ENCODE measurements at regions not wholly inside any gene's neighbourhood (a gene's known extent, or its start where the extent isn't known, plus 50 kb on each side); places are given as distances from the start of the nearest gene placed in this dataset.

GRCh38 chr20:40495956-40496355, 193.1 kb downstream of the MAFB start:
- in situ Hi-C loops (cut with HindIII; ENCODE audit: low sequenced_read_pairs) = no loop called here

- in situ Hi-C loops (cut with HindIII; ENCODE audit: low sequenced_read_pairs) = no loop called here
These were observed 194.8 kb downstream of the MAFB start for GRCh38 chr20:40494248-40494647.

GRCh38 chr20:40493549-40493948, 195.5 kb downstream of the MAFB start:
- in situ Hi-C loops (cut with HindIII; ENCODE audit: low sequenced_read_pairs) = no loop called here

GRCh38 chr20:40493071-40493470, 196.0 kb downstream of the MAFB start:
- in situ Hi-C loops (cut with HindIII; ENCODE audit: low sequenced_read_pairs) = no loop called here

- in situ Hi-C loops (cut with HindIII; ENCODE audit: low sequenced_read_pairs) = no loop called here
These were observed 197.9 kb downstream of the MAFB start for GRCh38 chr20:40491009-40491590.

- in situ Hi-C loops (cut with HindIII; ENCODE audit: low sequenced_read_pairs) = no loop called here
These were observed 199.2 kb downstream of the MAFB start for GRCh38 chr20:40489886-40490285.

- in situ Hi-C loops (cut with HindIII; ENCODE audit: low sequenced_read_pairs) = no loop called here
These were observed 200.6 kb downstream of the MAFB start for GRCh38 chr20:40488401-40488800.

- in situ Hi-C loops (cut with HindIII; ENCODE audit: low sequenced_read_pairs) = no loop called here
These were observed 202.7 kb downstream of the MAFB start for GRCh38 chr20:40486297-40486696.

- in situ Hi-C loops (cut with HindIII; ENCODE audit: low sequenced_read_pairs) = loop anchor here (5.0 kb wide), 1 partner anchor 95 kb away; no protein-coding TSS in a partner anchor
These were observed 207.1 kb downstream of the MAFB start for GRCh38 chr20:40481743-40482458.

- in situ Hi-C loops (cut with HindIII; ENCODE audit: low sequenced_read_pairs) = loop anchor here (5.0 kb wide), 1 partner anchor 94 kb away; no protein-coding TSS in a partner anchor
These were observed 207.7 kb downstream of the MAFB start for GRCh38 chr20:40481337-40481736.

GRCh38 chr20:40477805-40478204, 211.2 kb downstream of the MAFB start:
- in situ Hi-C loops (cut with HindIII; ENCODE audit: low sequenced_read_pairs) = no loop called here

- in situ Hi-C loops (cut with HindIII; ENCODE audit: low sequenced_read_pairs) = no loop called here
These were observed 212.6 kb downstream of the MAFB start for GRCh38 chr20:40476461-40476860.

GRCh38 chr20:40472905-40473304, 216.1 kb downstream of the MAFB start:
- in situ Hi-C loops (cut with HindIII; ENCODE audit: low sequenced_read_pairs) = no loop called here

GRCh38 chr20:40471261-40471629, 217.8 kb downstream of the MAFB start:
- in situ Hi-C loops (cut with HindIII; ENCODE audit: low sequenced_read_pairs) = no loop called here

- in situ Hi-C loops (cut with HindIII; ENCODE audit: low sequenced_read_pairs) = no loop called here
These were observed 218.4 kb downstream of the MAFB start for GRCh38 chr20:40470445-40471260.

GRCh38 chr20:40468759-40469158, 220.3 kb downstream of the MAFB start:
- in situ Hi-C loops (cut with HindIII; ENCODE audit: low sequenced_read_pairs) = no loop called here

- in situ Hi-C loops (cut with HindIII; ENCODE audit: low sequenced_read_pairs) = no loop called here
These were observed 221.2 kb downstream of the MAFB start for GRCh38 chr20:40467703-40468411.

GRCh38 chr20:40467067-40467466, 222.0 kb downstream of the MAFB start:
- in situ Hi-C loops (cut with HindIII; ENCODE audit: low sequenced_read_pairs) = no loop called here

GRCh38 chr20:40464731-40465208, 224.3 kb downstream of the MAFB start:
- in situ Hi-C loops (cut with HindIII; ENCODE audit: low sequenced_read_pairs) = no loop called here

GRCh38 chr20:40463171-40463570, 225.9 kb downstream of the MAFB start:
- in situ Hi-C loops (cut with HindIII; ENCODE audit: low sequenced_read_pairs) = no loop called here

GRCh38 chr20:40462566-40462965, 226.5 kb downstream of the MAFB start:
- in situ Hi-C loops (cut with HindIII; ENCODE audit: low sequenced_read_pairs) = no loop called here

Measured in DLD1 (cell line).